ENCODE measurements at regions not wholly inside any gene's neighbourhood (a gene's known extent, or its start where the extent isn't known, plus 50 kb on each side); places are given as distances from the start of the nearest gene placed in this dataset.

- TF ChIP-seq NR2C2 (CRISPR knock-in tag; IDR thresholded peaks at IDR 0.05; ENCODE audit: borderline replicate concordance) (no peak), ZBED4 (CRISPR knock-in tag; IDR thresholded peaks at IDR 0.05; ENCODE audit: borderline replicate concordance) (no peak)
Observed at GRCh38 chr6:120157873-120158272, 808.3 kb upstream of the MAN1A1 start (continued).

DNA sequence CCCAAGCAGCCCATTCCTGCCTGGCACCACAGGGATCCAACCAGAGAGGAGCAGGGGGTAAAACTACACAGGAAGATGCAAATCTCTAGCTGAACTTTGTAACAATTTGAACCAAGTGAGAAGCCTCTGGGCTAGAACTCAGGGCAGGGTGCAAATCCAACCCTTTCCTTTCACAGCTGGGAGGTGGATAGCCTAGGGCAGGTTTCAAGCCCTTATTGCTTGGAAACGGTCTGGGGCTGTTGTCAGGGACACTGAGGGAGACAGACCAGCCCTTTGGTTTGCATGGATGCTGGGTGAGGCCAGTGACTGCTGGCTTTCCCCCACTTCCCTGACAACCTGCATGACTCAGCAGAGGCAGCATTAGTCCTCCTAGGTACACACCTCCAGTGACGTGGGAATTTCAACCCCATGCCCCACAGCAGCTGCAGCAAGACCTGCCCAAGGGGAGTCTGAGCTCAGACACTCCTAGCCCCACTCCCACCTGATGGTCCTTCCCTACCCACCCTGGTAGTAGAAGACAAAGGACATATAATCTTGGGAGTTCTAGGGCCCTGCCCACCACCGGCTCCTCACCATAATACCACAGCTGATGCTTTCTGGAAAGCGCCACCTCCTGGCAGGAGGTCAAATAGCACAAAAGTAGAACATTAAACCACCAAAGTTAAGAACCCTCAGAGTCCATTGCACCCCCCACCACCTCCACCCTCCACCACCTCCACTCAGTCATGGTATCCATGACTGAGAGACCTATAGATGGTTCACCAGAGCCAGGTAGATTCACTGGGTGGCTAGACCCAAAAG lies 797.7 kb upstream of the MAN1A1 start:
- no peak for ATAC-seq
- CTCF ChIA-PET (ENCODE audit: low intra/inter-chr PET ratio, low total read pairs) = no interaction called here

More for the DNA sequence above, 797.7 kb upstream of the MAN1A1 start:
- Histone ChIP-seq H3K4me3 (replicated peaks in 1 of 3; ENCODE audit: insufficient read depth in 1 of 3, low read depth in 2 of 3, low read length in 3 of 3) (no peak overlapping the region), H3K4me2 (ENCODE audit: low read depth, low read length) (no peak overlapping the region), H3K9ac (ENCODE audit: insufficient read depth, low read depth, low read length) (no peak overlapping the region), H2AFZ (ENCODE audit: low read length) (no peak overlapping the region), H3K9me3 (ENCODE audit: low read length) (no peaks in the 10 kb centered on the region; the same call in 1 of the 2 replicates), H3K27me3 (ENCODE audit: control insufficient read depth in 1 of 2, insufficient read depth in 2 of 2, low read length in 2 of 2) (no peaks in the 10 kb centered on the region), H3K36me3 (replicated peaks in 1 of 2; ENCODE audit: control insufficient read depth in 1 of 2, insufficient read depth in 2 of 2, low read length in 2 of 2) (no peaks in the 10 kb centered on the region), H3K27ac (ENCODE audit: extremely low read length, insufficient read depth, low read length) (no peak overlapping the region), H3K4me1 (ENCODE audit: insufficient read depth, low read length) (no peaks in the 10 kb centered on the region), H3K79me2 (ENCODE audit: insufficient read depth, low read length) (no peaks in the 10 kb centered on the region), H4K20me1 (ENCODE audit: insufficient read depth, low read length) (no peaks in the 10 kb centered on the region)
- intact Hi-C loops (cut with micrococcal nuclease; ENCODE audit: unreplicated experiment) = no loop called here
- DNase-seq (ENCODE audit: low spot score) (no peak), FAIRE-seq (no peak)
- no TSS peak for BruUV-seq (replicated peaks)
- in situ Hi-C loops (cut with HindIII; ENCODE audit: extremely low pct_ligation_motif_present, low pct_unique_long_range_greater_than_20kb) = no loop called here
- POLR2A ChIA-PET = no interaction called here
- 93% methylated on average over 4 of the region's 4 CpGs for WGBS (ENCODE audit: low lambda C conversion rate)
- TF ChIP-seq ZNF574 (CRISPR knock-in tag; IDR thresholded peaks at IDR 0.05) (peak; percentile 67), MYC (CRISPR knock-in tag; IDR thresholded peaks at IDR 0.05; ENCODE audit: borderline replicate concordance) (no peak)
